ENCODE measurements at regions not wholly inside any gene's neighbourhood (a gene's known extent, or its start where the extent isn't known, plus 50 kb on each side); places are given as distances from the start of the nearest gene placed in this dataset.

DNA sequence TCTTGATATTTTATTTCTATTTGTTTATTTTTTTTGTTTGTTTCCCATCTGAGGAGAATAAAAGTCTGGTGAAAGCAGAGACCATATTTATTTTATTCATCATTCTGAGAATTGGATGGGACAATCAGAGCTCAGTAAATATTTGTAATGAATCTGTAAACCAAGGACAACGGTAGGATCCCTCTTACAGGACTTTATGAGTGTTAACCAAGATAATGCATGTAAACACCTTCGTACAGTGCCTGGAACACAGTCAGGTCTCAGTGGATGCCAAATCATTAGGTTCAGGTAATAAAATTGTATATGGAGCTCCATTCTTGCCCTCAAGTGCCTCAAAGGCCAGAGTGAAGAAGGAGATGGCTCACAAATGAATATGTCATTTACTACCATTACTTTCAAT lies 288.7 kb downstream of the PAX1 start:
- TF ChIP-seq, protein P1, sequence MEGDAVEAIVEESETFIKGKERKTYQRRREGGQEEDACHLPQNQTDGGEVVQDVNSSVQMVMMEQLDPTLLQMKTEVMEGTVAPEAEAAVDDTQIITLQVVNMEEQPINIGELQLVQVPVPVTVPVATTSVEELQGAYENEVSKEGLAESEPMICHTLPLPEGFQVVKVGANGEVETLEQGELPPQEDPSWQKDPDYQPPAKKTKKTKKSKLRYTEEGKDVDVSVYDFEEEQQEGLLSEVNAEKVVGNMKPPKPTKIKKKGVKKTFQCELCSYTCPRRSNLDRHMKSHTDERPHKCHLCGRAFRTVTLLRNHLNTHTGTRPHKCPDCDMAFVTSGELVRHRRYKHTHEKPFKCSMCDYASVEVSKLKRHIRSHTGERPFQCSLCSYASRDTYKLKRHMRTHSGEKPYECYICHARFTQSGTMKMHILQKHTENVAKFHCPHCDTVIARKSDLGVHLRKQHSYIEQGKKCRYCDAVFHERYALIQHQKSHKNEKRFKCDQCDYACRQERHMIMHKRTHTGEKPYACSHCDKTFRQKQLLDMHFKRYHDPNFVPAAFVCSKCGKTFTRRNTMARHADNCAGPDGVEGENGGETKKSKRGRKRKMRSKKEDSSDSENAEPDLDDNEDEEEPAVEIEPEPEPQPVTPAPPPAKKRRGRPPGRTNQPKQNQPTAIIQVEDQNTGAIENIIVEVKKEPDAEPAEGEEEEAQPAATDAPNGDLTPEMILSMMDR (IDR thresholded peaks at IDR 0.05), result no peak

DNA sequence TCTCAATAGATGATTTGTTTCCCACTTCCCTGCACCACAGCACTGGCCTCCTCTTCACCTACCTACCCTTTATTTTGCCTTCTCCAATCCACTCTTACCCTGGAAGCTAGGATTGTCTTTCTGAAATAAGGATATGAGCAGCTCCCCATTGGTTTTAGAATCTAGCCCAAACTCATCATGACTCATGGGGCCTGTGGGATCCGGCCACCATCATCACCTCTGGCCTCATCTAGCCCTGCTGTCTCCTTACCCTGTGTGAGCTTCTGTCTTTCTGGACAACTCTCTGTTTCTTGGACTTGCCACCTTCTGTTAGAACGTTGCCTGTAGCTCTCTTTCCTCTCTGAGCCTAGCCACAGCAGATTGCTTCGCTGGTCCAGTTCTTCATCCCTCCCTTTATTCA lies 277.1 kb downstream of the PAX1 start:
- TF ChIP-seq, protein P1 (IDR thresholded peaks at IDR 0.05), result no peak

- TF ChIP-seq, protein P1 (IDR thresholded peaks at IDR 0.05), result no peak
Measured at GRCh38 chr20:21981597-21982344, 276.3 kb downstream of the PAX1 start.

GRCh38 chr20:21981179-21981578 lies 275.7 kb downstream of the PAX1 start:
- TF ChIP-seq, protein P1 (IDR thresholded peaks at IDR 0.05), result no peak

DNA sequence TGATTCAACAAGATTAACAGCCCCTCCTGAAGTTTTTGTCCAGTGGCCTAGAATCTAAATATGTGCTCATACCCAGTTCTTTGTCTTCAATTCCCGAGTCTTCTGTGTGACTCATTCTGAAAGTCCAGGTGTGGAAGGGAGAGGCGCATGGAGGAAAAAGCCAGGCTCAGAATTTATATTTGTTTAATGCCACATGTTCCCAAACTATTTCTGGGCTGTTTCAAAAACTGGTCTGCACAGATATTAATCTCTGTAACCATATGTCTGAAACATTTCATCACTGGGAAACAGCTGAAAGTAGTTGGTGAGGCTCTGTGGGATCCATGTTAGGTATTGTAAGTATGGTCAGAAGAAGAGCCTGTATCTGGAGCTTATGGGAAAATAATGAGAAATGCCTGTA lies 266.0 kb downstream of the PAX1 start:
- TF ChIP-seq, protein P1 (IDR thresholded peaks at IDR 0.05), result no peak

GRCh38 chr20:21968486-21968885 lies 263.0 kb downstream of the PAX1 start:
- TF ChIP-seq, protein P1 (IDR thresholded peaks at IDR 0.05), result peak; percentile 41; the same call in 1 of the 2 replicates

DNA sequence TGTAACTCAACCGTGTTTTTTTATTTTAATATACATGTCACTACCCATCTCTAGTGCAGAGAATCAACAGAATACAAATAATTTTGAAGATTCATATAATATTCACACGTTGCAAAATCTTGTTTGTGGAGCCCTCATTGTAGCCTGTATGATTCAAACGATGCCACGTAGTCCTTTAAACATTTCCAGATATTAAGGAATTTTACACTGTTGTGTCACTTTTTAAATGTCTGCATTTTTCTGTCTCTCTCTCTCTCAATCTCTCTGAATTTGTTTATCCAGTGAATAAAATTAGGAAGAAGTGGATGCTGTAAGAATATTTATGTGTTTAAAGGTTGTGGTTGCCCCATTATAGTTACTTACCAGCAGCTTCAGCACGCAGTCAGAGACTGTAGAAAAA lies 262.0 kb downstream of the PAX1 start:
- TF ChIP-seq, protein P1 (IDR thresholded peaks at IDR 0.05), result no peak

DNA sequence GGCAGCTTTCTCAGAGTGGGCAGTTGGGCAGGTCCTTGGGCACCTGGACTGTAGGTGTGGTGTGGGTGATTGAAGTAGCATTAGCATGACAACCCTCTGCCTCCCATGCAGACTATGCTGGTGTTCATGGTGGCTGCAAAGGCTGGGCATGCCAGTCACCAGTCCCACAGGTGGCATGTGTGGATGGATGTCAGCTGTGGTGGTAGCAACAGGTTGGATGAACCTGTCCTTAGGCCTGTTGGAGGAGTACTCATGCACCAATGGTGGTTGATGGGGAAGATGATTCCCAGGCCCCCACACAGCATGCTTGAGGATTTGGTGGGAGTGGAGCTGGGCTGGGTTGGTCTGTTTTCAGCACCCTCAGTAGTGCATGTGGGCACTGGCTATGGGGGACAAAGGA lies 251.1 kb downstream of the PAX1 start:
- TF ChIP-seq, protein P1 (IDR thresholded peaks at IDR 0.05), result no peak
